ENCODE measurements at regions not wholly inside any gene's neighbourhood (a gene's known extent, or its start where the extent isn't known, plus 50 kb on each side); places are given as distances from the start of the nearest gene placed in this dataset.

DNA sequence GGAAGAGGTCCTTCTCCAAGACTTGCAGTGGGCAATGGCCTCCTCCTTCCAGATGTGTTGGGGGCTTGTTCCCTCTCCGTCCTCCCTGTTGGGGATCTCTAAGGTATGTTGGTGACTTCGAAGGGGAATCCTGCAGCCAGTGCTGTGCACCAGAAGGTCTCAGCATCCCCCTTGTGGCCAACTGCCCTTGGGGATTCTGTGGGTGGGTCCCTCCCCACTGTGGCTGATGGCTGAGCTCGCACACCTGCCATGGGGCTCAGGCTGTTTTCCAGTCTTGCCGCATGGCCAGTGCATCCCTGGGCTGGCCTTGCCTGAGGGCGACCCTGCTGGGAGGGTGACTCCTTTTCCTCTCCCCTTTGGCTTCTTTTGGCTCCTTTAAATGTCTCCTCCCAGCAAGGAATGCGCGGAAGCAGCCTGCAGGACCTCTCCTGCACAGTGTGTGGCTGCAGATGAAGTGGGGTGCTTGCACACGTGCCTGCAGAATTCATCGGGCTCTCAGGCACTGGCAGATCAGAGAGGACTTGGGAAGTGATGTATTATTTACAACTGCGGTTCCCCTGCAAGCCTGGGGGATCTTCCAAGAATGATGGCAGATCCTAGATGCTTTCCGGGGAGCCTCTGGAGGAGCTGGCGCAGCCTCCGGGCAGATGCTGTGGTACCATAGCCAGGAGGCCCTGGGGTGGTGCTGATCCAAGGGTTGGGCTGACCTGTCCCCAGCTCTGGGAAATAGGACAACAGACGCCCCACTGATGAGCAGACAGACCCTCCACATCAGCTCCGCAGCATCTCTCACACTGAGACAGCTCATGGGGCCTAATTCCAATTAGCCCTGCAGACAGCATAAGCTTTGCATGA is 410.0 kb downstream of the TCERG1L start:
- no TSS peak for BruUV-seq (replicated peaks)
- POLR2A ChIA-PET (ENCODE audit: unreplicated experiment), result no interaction called here
- TF ChIP-seq EZH2phosphoT487 (IDR thresholded peaks at IDR 0.05; ENCODE audit: borderline replicate concordance, low read length) (no peak), EZH2 (IDR thresholded peaks at IDR 0.05; ENCODE audit: low read length, unreplicated experiment) (no peak)
- TF ChIP-seq, protein P1, sequence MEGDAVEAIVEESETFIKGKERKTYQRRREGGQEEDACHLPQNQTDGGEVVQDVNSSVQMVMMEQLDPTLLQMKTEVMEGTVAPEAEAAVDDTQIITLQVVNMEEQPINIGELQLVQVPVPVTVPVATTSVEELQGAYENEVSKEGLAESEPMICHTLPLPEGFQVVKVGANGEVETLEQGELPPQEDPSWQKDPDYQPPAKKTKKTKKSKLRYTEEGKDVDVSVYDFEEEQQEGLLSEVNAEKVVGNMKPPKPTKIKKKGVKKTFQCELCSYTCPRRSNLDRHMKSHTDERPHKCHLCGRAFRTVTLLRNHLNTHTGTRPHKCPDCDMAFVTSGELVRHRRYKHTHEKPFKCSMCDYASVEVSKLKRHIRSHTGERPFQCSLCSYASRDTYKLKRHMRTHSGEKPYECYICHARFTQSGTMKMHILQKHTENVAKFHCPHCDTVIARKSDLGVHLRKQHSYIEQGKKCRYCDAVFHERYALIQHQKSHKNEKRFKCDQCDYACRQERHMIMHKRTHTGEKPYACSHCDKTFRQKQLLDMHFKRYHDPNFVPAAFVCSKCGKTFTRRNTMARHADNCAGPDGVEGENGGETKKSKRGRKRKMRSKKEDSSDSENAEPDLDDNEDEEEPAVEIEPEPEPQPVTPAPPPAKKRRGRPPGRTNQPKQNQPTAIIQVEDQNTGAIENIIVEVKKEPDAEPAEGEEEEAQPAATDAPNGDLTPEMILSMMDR (conservative IDR thresholded peaks at IDR 0.05; ENCODE audit: low read depth, low read length), result no peak

DNA sequence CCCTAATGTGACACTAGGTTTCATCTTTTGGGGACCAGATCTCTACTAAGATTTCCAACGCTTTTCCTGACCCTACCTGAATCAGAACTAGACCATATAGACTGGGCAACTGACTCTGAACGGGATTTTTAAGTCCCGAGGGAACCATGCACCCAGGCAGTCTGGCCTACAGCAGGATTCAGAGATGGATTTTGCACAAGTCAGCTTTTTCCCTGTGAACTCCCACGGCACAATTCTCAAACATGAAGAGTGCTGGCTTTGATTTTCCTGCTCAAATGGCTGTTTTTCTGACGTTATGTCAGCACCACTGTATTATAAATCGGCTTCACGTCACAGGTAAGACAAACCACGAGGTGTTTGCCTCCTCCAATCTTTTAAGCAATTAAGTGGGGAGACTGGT is 409.1 kb downstream of the TCERG1L start:
- no peak for ATAC-seq
- H3K9ac ChIP-seq (ENCODE audit: low read length), result no peak overlapping the region
- no peak for TF ChIP-seq EZH2phosphoT487 (IDR thresholded peaks at IDR 0.05; ENCODE audit: borderline replicate concordance, low read length)
- H3K4me2 ChIP-seq (ENCODE audit: low read length), result no peak overlapping the region
- no peaks in the 10 kb centered on the region for H3F3A ChIP-seq (ENCODE audit: low read length, unreplicated experiment)
- ChIA-PET POLR2A (ENCODE audit: unreplicated experiment) (no interaction called here), CTCF (no interaction called here)
- H3K4me3 ChIP-seq (ENCODE audit: low read length), result no peak overlapping the region
- DNase-seq, result no peak
- H3K9me2 ChIP-seq (replicated peaks; ENCODE audit: low read length), result no peaks in the 10 kb centered on the region
- no peaks in the 10 kb centered on the region for H3K79me2 ChIP-seq (ENCODE audit: low read length)
- no peak overlapping the region for H3K27ac ChIP-seq (ENCODE audit: low read length)
- no peaks in the 10 kb centered on the region for H3K36me3 ChIP-seq (ENCODE audit: low read depth, low read length)
- no peaks in the 10 kb centered on the region for H3K9me3 ChIP-seq (ENCODE audit: low read length)
- no peaks in the 10 kb centered on the region for H4K20me1 ChIP-seq (ENCODE audit: low read length)
- no TSS peak for BruUV-seq (replicated peaks)
- no peaks in the 10 kb centered on the region for H3K4me1 ChIP-seq (ENCODE audit: insufficient read depth, low read length)
- H2AFZ ChIP-seq (ENCODE audit: low read length), result no peak overlapping the region
- intact Hi-C loops (cut with micrococcal nuclease), result no loop called here
- no peaks in the 10 kb centered on the region for H3K27me3 ChIP-seq (ENCODE audit: low read length)

More for the DNA sequence above, 410.0 kb downstream of the TCERG1L start:
- no peak for ATAC-seq
- H4K20me1 ChIP-seq (ENCODE audit: low read length), result no peaks in the 10 kb centered on the region
- no peak for DNase-seq
- intact Hi-C loops (cut with micrococcal nuclease), result no loop called here
- H3K4me1 ChIP-seq (ENCODE audit: insufficient read depth, low read length), result no peaks in the 10 kb centered on the region
- H3K9ac ChIP-seq (ENCODE audit: low read length), result no peak overlapping the region
- H3K4me2 ChIP-seq (ENCODE audit: low read length), result no peak overlapping the region
- no peaks in the 10 kb centered on the region for H3K9me2 ChIP-seq (replicated peaks; ENCODE audit: low read length)
- H3K4me3 ChIP-seq (ENCODE audit: low read length), result no peak overlapping the region
- no peaks in the 10 kb centered on the region for H3K27me3 ChIP-seq (ENCODE audit: low read length)
- no peak overlapping the region for H3K27ac ChIP-seq (ENCODE audit: low read length)
- CTCF ChIA-PET, result no interaction called here
- no peak overlapping the region for H2AFZ ChIP-seq (ENCODE audit: low read length)
- no peaks in the 10 kb centered on the region for H3K9me3 ChIP-seq (ENCODE audit: low read length)
- H3F3A ChIP-seq (ENCODE audit: low read length, unreplicated experiment), result no peaks in the 10 kb centered on the region
- H3K79me2 ChIP-seq (ENCODE audit: low read length), result no peaks in the 10 kb centered on the region
- no peaks in the 10 kb centered on the region for H3K36me3 ChIP-seq (ENCODE audit: low read depth, low read length)

DNA sequence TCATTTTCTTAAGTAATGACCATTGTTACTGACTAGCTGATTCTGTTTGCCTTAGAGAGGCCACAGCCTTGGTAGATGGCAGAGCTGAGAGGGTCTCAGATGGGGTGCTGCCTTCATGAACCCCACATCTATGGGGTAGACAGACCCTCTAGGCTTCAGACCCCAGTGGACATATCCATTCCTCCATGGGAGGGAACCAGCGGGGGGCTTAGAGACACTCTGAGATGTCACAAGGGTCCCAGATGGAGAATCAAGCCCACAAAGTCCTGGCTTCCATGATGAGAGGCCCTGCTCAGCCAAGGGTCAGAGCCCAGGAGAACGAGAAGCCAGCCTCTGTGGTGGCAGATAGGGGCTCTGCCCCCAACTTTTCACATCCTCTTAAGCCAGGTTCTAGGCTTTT is 408.6 kb downstream of the TCERG1L start:
- DNase-seq (no peak), ATAC-seq (no peak)
- Histone ChIP-seq H3K4me2 (ENCODE audit: low read length) (no peak overlapping the region), H3K4me3 (ENCODE audit: low read length) (no peak overlapping the region), H2AFZ (ENCODE audit: low read length) (no peak overlapping the region), H3K9me2 (replicated peaks; ENCODE audit: low read length) (no peaks in the 10 kb centered on the region), H3K79me2 (ENCODE audit: low read length) (no peaks in the 10 kb centered on the region), H3K4me1 (ENCODE audit: insufficient read depth, low read length) (no peaks in the 10 kb centered on the region), H3K36me3 (ENCODE audit: low read depth, low read length) (no peaks in the 10 kb centered on the region), H3F3A (ENCODE audit: low read length, unreplicated experiment) (no peaks in the 10 kb centered on the region), H3K27me3 (ENCODE audit: low read length) (no peaks in the 10 kb centered on the region), H4K20me1 (ENCODE audit: low read length) (no peaks in the 10 kb centered on the region), H3K9ac (ENCODE audit: low read length) (no peak overlapping the region), H3K9me3 (ENCODE audit: low read length) (no peaks in the 10 kb centered on the region), H3K27ac (ENCODE audit: low read length) (no peak overlapping the region)
- intact Hi-C loops (cut with micrococcal nuclease), result no loop called here
- POLR2A ChIA-PET (ENCODE audit: unreplicated experiment), result no interaction called here
- CTCF ChIA-PET, result no interaction called here
- TF ChIP-seq EZH2 (IDR thresholded peaks at IDR 0.05; ENCODE audit: low read length, unreplicated experiment) (no peak), EZH2phosphoT487 (IDR thresholded peaks at IDR 0.05; ENCODE audit: borderline replicate concordance, low read length) (no peak)
- TF ChIP-seq, protein P1 (conservative IDR thresholded peaks at IDR 0.05; ENCODE audit: low read depth, low read length), result no peak
- no TSS peak for BruUV-seq (replicated peaks)
